ENCODE measurements at regions not wholly inside any gene's neighbourhood (a gene's known extent, or its start where the extent isn't known, plus 50 kb on each side); places are given as distances from the start of the nearest gene placed in this dataset.

DNA sequence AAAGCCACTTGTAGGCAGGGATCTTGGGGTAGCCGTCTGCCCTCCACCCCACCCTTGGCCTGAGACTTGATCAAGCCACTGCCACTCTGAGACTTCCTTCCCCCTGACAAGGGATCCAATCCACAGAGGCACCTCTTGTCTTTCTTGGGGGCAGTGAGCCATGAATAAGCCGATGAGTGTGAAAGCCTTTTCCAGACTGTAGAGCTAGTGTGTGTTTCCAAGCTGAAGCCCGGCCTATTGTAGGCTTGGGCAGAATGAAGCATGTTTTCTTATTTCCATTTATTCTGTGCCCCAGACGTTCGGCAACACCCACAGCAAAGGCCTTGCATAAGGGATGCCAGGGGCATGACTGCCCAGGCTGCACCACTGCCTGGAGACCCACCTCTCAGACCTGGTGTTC lies 991.6 kb downstream of the BCL11B start:
- no peak overlapping the region for H3K4me2 ChIP-seq (ENCODE audit: low read length)
- H3K9ac ChIP-seq (ENCODE audit: low read depth, low read length): no peak overlapping the region
- peaks cover 12% of the 10 kb centered on the region for H3K9me3 ChIP-seq (replicated peaks; ENCODE audit: low read length)
- no peak overlapping the region for H3K4me3 ChIP-seq (ENCODE audit: low read length)
- no peaks in the 10 kb centered on the region for H3K27me3 ChIP-seq (ENCODE audit: control insufficient read depth, insufficient read depth, low read length)
- no peaks in the 10 kb centered on the region for H3K36me3 ChIP-seq (ENCODE audit: insufficient read depth, low read length)
- H3K4me1 ChIP-seq (ENCODE audit: control insufficient read depth, insufficient read depth, low read length): no peaks in the 10 kb centered on the region

DNA sequence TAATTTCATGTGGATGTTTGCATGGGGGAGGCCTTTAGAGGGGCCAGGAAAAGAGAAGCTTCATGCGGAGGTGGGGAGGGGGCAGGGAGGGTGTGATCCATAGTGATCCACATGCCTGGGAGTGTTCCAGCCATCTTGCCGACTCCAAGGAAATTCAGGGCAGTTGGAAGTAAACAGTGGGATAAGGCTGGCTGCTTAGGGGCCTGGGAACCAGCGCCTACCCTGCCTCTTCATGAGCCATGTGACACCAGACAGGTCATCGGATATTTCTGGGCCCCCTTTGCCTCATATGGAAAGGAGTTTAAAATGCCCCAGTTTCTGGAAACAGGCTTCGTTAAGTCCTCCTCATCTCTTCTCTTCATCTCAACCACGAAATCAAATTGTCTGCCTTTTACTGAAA lies 983.2 kb downstream of the BCL11B start:
- H3K4me1 ChIP-seq (ENCODE audit: control insufficient read depth, insufficient read depth, low read length): no peaks in the 10 kb centered on the region
- no peaks in the 10 kb centered on the region for H3K36me3 ChIP-seq (ENCODE audit: insufficient read depth, low read length)
- H3K9me3 ChIP-seq (replicated peaks; ENCODE audit: low read length): peaks cover 19% of the 10 kb centered on the region
- no peaks in the 10 kb centered on the region for H3K27me3 ChIP-seq (ENCODE audit: control insufficient read depth, insufficient read depth, low read length)
- H3K4me2 ChIP-seq (ENCODE audit: low read length): no peak overlapping the region
- no peak overlapping the region for H3K9ac ChIP-seq (ENCODE audit: low read depth, low read length)
- H3K4me3 ChIP-seq (ENCODE audit: low read length): no peak overlapping the region

DNA sequence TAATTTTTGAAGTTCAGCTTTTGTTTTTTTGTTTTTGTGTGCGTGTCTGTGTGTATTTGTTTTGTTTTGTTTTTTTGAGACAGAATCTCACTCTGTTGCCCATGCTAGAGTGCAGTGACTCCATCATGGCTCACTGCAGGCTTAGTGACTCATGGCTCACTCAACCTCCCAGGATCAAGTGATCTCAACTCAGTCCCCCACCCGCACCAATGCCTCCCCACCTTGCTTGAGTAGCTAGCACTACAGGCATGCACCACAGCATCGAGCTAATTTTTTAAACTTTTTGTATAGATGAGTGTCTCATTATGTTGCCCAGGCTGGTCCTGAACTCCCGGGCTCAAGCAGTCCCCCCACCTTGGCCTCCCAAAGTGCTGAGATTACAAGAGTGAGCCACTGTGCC lies 981.4 kb downstream of the BCL11B start:
- Histone ChIP-seq H3K4me1 (ENCODE audit: control insufficient read depth, insufficient read depth, low read length) (no peaks in the 10 kb centered on the region), H3K9me3 (replicated peaks; ENCODE audit: low read length) (peaks cover 15% of the 10 kb centered on the region), H3K27me3 (ENCODE audit: control insufficient read depth, insufficient read depth, low read length) (no peaks in the 10 kb centered on the region), H3K4me2 (ENCODE audit: low read length) (no peak overlapping the region), H3K9ac (ENCODE audit: low read depth, low read length) (no peak overlapping the region), H3K4me3 (ENCODE audit: low read length) (no peak overlapping the region), H3K36me3 (ENCODE audit: insufficient read depth, low read length) (no peaks in the 10 kb centered on the region)

DNA sequence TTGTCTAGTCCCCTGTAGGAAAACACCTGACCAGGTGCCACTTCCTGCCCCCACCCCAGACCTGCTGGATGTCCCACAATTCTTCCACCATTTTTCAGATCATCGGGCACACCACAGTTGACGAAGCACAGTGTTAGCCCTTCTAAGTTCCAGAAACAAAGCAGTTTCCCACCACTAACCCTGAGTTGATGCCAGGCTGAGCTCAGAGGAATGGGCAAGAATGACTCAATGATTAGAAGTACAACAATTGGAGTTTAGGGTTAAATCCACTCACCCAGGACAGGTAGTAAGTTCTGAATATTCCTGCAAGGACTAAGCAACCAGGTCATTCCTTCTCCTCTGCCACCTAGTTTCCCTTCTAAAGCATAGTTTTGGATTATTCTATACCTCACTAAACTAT lies 979.8 kb downstream of the BCL11B start:
- Histone ChIP-seq H3K9me3 (replicated peaks; ENCODE audit: low read length) (peaks cover 15% of the 10 kb centered on the region), H3K4me2 (ENCODE audit: low read length) (no peak overlapping the region), H3K9ac (ENCODE audit: low read depth, low read length) (no peak overlapping the region)

DNA sequence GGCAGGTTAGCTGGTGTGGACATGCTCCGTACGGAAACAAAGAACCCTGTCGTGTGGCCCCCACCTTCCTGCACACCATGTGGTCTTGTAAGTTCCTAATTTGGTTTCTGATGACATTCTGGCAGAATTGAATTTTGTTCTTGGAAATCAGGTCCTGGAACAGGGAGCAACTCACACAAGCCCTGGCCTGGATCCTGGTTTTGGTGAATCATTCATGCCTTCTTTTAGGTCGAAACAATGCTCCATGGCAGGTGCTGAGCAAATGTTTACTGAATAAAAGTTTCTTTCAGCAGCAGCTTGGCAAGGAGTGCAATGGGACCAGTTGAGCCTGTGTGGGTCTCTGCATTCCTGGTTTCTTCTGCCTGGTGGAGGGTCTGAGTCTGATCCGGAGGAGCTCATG lies 978.4 kb downstream of the BCL11B start:
- Histone ChIP-seq H3K9me3 (replicated peaks; ENCODE audit: low read length) (peaks cover 20% of the 10 kb centered on the region), H3K4me1 (ENCODE audit: control insufficient read depth, insufficient read depth, low read length) (no peaks in the 10 kb centered on the region), H3K27me3 (ENCODE audit: control insufficient read depth, insufficient read depth, low read length) (no peaks in the 10 kb centered on the region), H3K36me3 (ENCODE audit: insufficient read depth, low read length) (no peaks in the 10 kb centered on the region), H3K4me3 (ENCODE audit: low read length) (no peak overlapping the region), H3K4me2 (ENCODE audit: low read length) (no peak overlapping the region), H3K9ac (ENCODE audit: low read depth, low read length) (no peak overlapping the region)

More for the DNA sequence above, 979.8 kb downstream of the BCL11B start:
- H3K4me1 ChIP-seq (ENCODE audit: control insufficient read depth, insufficient read depth, low read length): no peaks in the 10 kb centered on the region
- H3K36me3 ChIP-seq (ENCODE audit: insufficient read depth, low read length): no peaks in the 10 kb centered on the region
- no peak overlapping the region for H3K4me3 ChIP-seq (ENCODE audit: low read length)
- H3K27me3 ChIP-seq (ENCODE audit: control insufficient read depth, insufficient read depth, low read length): no peaks in the 10 kb centered on the region

DNA sequence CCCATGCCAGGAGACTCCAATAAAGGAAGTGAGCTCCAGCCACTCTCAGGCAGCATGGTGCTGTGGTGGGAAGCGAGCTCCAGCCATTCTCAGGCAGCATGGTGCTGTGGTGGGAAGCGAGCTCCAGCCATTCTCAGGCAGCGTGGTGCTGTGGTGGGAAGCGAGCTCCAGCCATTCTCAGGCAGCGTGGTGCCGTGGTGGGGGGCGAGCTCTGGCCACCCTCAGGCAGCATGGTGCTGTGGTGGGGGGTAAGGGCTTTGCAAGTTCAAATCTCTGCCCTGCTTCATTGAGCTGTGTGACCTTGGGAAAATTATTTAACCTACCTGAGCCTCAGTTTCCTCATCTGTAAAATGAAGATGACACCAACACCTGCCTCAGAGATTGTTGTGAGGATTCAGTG lies 975.1 kb downstream of the BCL11B start:
- Histone ChIP-seq H3K9me3 (replicated peaks; ENCODE audit: low read length) (peaks cover 19% of the 10 kb centered on the region), H3K27me3 (ENCODE audit: control insufficient read depth, insufficient read depth, low read length) (no peaks in the 10 kb centered on the region), H3K4me2 (ENCODE audit: low read length) (no peak overlapping the region), H3K4me1 (ENCODE audit: control insufficient read depth, insufficient read depth, low read length) (no peaks in the 10 kb centered on the region), H3K9ac (ENCODE audit: low read depth, low read length) (no peak overlapping the region), H3K4me3 (ENCODE audit: low read length) (no peak overlapping the region), H3K36me3 (ENCODE audit: insufficient read depth, low read length) (no peaks in the 10 kb centered on the region)

DNA sequence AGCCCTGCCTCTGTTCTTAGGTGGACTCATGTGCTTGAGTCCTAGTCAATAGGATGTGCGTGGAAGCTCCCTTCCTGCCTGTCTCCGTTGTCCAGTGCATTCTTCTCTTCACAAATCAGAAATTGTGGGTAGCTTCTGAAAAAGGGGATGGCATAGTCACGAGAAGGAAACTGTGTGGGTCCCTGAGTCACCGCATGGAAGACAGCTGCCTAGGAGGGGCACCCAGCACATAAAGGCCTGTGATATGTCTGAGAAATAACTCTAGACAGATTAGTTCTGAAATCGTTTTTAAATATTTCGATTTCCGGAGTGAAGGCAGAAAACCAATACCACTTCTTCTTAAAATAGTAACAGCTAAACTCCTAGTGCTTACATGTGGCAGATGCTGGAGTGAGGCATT lies 974.4 kb downstream of the BCL11B start:
- H3K27me3 ChIP-seq (ENCODE audit: control insufficient read depth, insufficient read depth, low read length): no peaks in the 10 kb centered on the region
- H3K4me2 ChIP-seq (ENCODE audit: low read length): no peak overlapping the region
- H3K4me1 ChIP-seq (ENCODE audit: control insufficient read depth, insufficient read depth, low read length): no peaks in the 10 kb centered on the region
- no peak overlapping the region for H3K4me3 ChIP-seq (ENCODE audit: low read length)
- H3K9ac ChIP-seq (ENCODE audit: low read depth, low read length): no peak overlapping the region
- peaks cover 19% of the 10 kb centered on the region for H3K9me3 ChIP-seq (replicated peaks; ENCODE audit: low read length)
- H3K36me3 ChIP-seq (ENCODE audit: insufficient read depth, low read length): no peaks in the 10 kb centered on the region

DNA sequence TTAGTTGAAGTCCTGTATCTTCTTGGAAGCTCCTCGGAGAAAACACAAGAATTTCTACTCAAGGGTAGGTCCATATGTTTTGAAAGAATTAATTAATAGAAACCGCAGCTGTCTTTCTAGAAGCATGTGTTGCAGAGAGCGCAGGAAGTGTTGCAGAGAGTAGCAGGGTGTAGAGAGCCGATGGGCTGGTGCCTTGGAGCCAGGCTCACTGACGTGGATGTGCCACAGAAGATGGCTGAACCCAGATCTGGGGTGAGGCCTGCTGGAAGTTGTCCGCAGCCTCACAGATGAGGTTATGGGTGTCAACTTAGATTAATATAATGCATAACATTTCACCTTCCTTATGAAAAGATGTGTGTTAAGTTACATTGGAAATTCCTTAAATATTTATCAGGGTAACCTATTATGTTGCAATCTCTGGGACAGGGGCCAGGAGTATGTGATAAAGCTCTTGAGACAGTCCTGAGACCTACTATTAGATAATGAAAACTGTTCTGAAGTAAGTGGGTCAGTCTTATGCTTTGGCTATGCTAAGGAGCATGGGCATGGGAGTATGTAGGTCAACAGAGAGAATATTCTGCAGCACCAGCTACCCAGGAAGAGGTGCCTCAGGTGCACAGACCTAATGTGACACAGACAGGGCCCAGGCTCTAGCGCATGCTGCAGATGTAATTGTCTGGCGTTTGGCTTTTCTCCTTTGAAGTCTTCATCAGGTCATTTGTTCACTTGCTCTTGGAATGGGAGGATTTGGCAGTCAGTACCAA lies 973.3 kb downstream of the BCL11B start:
- H3K4me1 ChIP-seq (ENCODE audit: control insufficient read depth, insufficient read depth, low read length): no peaks in the 10 kb centered on the region
- H3K27me3 ChIP-seq (ENCODE audit: control insufficient read depth, insufficient read depth, low read length): no peaks in the 10 kb centered on the region
- no peak overlapping the region for H3K4me3 ChIP-seq (ENCODE audit: low read length)
- H3K9me3 ChIP-seq (replicated peaks; ENCODE audit: low read length): peaks cover 17% of the 10 kb centered on the region
- no peaks in the 10 kb centered on the region for H3K36me3 ChIP-seq (ENCODE audit: insufficient read depth, low read length)
- H3K9ac ChIP-seq (ENCODE audit: low read depth, low read length): no peak overlapping the region
- no peak overlapping the region for H3K4me2 ChIP-seq (ENCODE audit: low read length)

DNA sequence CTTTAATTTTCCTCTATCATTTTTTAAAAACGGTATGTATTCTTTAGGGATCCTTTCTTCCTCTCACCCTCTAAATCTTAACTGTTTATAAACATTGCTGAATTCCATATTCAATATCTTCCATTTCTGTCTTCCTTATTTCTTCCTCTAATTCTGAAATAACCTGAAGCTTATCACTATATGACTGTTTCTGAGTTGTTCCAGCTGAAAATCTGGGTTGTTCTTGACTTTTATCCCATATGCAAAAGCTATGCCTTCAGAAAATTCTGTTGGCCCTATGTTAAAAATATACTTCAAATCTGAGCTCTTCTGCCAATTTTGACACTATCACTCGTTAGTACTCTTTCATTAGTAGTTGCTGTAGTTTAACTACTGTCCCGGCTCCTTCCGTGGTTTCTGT lies 970.3 kb downstream of the BCL11B start:
- Histone ChIP-seq H3K4me1 (ENCODE audit: control insufficient read depth, insufficient read depth, low read length) (no peaks in the 10 kb centered on the region), H3K4me2 (ENCODE audit: low read length) (no peak overlapping the region), H3K9me3 (replicated peaks; ENCODE audit: low read length) (peaks cover 15% of the 10 kb centered on the region), H3K9ac (ENCODE audit: low read depth, low read length) (no peak overlapping the region), H3K4me3 (ENCODE audit: low read length) (no peak overlapping the region), H3K27me3 (ENCODE audit: control insufficient read depth, insufficient read depth, low read length) (no peaks in the 10 kb centered on the region), H3K36me3 (ENCODE audit: insufficient read depth, low read length) (no peaks in the 10 kb centered on the region)

DNA sequence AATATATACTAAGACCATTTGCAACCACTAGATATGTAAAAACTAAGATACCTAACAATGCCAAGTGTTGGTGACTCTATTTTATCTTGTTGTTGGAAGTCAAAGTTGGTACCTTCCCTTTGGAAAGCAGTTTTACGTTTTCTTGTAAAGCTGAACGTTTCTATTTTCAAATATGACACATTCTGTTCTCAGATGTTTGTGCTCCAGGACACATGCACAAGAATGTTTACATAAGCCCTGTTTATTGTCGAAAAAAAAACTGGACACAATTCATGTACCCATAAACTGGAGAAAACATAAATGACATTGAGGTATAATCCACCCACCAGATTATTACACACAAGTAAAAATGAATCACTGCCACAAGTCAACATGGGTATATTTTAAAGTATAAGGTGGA lies 967.4 kb downstream of the BCL11B start:
- Histone ChIP-seq H3K9ac (ENCODE audit: low read depth, low read length) (no peak overlapping the region), H3K9me3 (replicated peaks; ENCODE audit: low read length) (peaks cover 2% of the 10 kb centered on the region), H3K36me3 (ENCODE audit: insufficient read depth, low read length) (no peaks in the 10 kb centered on the region), H3K4me2 (ENCODE audit: low read length) (no peak overlapping the region), H3K4me3 (ENCODE audit: low read length) (no peak overlapping the region), H3K27me3 (ENCODE audit: control insufficient read depth, insufficient read depth, low read length) (no peaks in the 10 kb centered on the region), H3K4me1 (ENCODE audit: control insufficient read depth, insufficient read depth, low read length) (no peaks in the 10 kb centered on the region)

DNA sequence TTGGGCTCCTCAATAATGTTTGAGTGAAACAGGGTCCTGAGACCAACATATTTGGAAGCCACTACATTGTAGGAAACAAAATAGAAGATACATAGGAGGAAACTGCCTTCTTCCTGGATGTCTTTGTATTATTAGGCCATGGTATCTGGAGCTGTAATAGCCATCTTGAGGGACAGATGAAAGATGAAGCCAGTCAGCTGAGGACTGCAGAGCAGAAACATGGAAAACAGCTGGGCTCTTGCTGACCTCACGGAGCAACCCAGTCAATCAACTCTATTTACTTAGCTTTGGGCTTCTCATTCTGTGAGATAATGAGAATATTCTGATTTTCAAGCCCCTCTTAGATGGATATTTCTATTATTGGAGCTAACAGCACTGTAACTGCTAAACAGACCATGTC lies 962.4 kb downstream of the BCL11B start:
- Histone ChIP-seq H3K9me3 (replicated peaks; ENCODE audit: low read length) (no peaks in the 10 kb centered on the region), H3K4me3 (ENCODE audit: low read length) (no peak overlapping the region), H3K9ac (ENCODE audit: low read depth, low read length) (no peak overlapping the region), H3K4me2 (ENCODE audit: low read length) (no peak overlapping the region), H3K27me3 (ENCODE audit: control insufficient read depth, insufficient read depth, low read length) (no peaks in the 10 kb centered on the region), H3K36me3 (ENCODE audit: insufficient read depth, low read length) (no peaks in the 10 kb centered on the region), H3K4me1 (ENCODE audit: control insufficient read depth, insufficient read depth, low read length) (no peaks in the 10 kb centered on the region)

DNA sequence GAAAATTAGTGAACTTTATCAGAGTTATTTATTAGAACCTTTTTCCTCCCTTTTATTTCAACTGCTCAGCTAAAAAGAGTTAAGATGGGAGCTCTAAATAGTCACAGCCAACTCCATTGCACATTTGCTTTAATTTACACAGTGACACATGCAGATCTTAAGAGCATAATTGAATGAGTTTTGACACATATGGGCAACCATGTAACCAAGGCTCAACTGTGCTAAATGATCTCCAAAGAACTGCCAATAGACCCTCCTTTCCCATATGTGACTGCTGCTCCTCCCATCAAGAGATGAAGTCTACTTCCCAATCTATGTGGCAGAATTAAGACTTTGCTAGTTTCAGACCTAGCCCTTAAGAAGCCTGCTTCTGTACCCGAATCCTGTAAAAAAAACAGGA lies 960.0 kb downstream of the BCL11B start:
- no peak overlapping the region for H3K9ac ChIP-seq (ENCODE audit: low read depth, low read length)
- no peaks in the 10 kb centered on the region for H3K4me1 ChIP-seq (ENCODE audit: control insufficient read depth, insufficient read depth, low read length)
- H3K36me3 ChIP-seq (ENCODE audit: insufficient read depth, low read length): no peaks in the 10 kb centered on the region
- no peaks in the 10 kb centered on the region for H3K9me3 ChIP-seq (replicated peaks; ENCODE audit: low read length)
- no peak overlapping the region for H3K4me2 ChIP-seq (ENCODE audit: low read length)
- H3K27me3 ChIP-seq (ENCODE audit: control insufficient read depth, insufficient read depth, low read length): no peaks in the 10 kb centered on the region
- no peak overlapping the region for H3K4me3 ChIP-seq (ENCODE audit: low read length)

Measured in skeletal muscle satellite cell (primary cell).